ENCODE measurements at regions not wholly inside any gene's neighbourhood (a gene's known extent, or its start where the extent isn't known, plus 50 kb on each side); places are given as distances from the start of the nearest gene placed in this dataset.

DNA sequence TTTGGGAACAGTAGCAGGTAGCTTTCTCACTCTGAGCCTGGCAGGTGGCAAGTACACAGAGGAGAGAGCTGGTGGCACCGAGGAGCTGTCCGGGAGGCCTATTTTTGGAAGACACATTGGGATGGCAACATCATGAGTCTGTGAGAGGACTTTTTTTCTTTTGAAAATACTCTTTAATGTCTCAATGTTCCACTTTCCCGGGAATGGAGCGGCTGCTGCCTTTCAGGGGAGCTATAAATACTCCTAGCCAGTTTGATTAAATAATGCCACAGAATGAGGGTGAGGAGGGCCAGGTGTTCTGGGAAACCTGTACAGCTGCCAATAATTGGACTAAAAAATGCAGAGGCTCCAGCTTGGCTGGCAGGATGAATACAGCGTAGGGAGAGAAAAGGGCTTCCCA, 93.3 kb upstream of the COG2 start:
- DNase-seq (ENCODE audit: extremely low spot score) = no peak
- intact Hi-C loops (cut with DNase I) = no loop called here
- Histone ChIP-seq H3K4me3 (no peak overlapping the region), H3K4me1 (no peaks in the 10 kb centered on the region), H3K9me3 (no peaks in the 10 kb centered on the region), H3K36me3 (no peaks in the 10 kb centered on the region), H3K27me3 (peaks cover 0 to 11% (median 0%) of the 10 kb centered on the region in 4 donors), H3K27ac (replicated peaks in 1 of 4) (no peak overlapping the region)
- 59% methylated on average over 5 of the region's 5 CpGs for WGBS
- TF ChIP-seq POLR2A (IDR thresholded peaks at IDR 0.05; ENCODE audit: low read depth) = no peak
- TF ChIP-seq POLR2AphosphoS5 (IDR thresholded peaks at IDR 0.05) = no peak
- TF ChIP-seq EP300 (IDR thresholded peaks at IDR 0.05) = no peak
- TF ChIP-seq, protein P1, sequence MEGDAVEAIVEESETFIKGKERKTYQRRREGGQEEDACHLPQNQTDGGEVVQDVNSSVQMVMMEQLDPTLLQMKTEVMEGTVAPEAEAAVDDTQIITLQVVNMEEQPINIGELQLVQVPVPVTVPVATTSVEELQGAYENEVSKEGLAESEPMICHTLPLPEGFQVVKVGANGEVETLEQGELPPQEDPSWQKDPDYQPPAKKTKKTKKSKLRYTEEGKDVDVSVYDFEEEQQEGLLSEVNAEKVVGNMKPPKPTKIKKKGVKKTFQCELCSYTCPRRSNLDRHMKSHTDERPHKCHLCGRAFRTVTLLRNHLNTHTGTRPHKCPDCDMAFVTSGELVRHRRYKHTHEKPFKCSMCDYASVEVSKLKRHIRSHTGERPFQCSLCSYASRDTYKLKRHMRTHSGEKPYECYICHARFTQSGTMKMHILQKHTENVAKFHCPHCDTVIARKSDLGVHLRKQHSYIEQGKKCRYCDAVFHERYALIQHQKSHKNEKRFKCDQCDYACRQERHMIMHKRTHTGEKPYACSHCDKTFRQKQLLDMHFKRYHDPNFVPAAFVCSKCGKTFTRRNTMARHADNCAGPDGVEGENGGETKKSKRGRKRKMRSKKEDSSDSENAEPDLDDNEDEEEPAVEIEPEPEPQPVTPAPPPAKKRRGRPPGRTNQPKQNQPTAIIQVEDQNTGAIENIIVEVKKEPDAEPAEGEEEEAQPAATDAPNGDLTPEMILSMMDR (IDR thresholded peaks at IDR 0.05) = no peak

DNA sequence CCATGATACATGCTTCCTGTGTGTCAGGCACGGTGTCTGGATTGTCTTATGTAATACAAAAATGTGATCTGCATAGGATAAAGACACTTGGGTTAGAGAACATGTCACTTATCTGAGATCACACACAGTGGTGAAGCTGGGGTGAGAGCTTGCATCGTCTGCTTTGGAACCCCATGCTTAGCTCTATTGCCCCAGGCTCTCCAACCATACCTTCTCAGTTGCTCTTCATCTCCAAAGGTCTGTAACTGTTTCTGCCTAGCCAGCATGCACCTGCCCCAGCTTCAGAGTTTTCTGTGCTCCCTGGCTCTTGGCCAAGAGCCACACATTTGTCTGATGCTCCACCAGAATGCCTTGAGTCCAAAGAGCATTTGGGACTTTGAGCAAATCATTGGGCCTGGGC, 93.9 kb upstream of the COG2 start:
- Histone ChIP-seq H3K9me3 (no peaks in the 10 kb centered on the region), H3K4me1 (no peaks in the 10 kb centered on the region), H3K27me3 (peaks cover 0 to 11% (median 0%) of the 10 kb centered on the region in 4 donors), H3K4me3 (no peak overlapping the region), H3K27ac (replicated peaks in 1 of 4) (no peak overlapping the region), H3K36me3 (no peaks in the 10 kb centered on the region)
- TF ChIP-seq EP300 (IDR thresholded peaks at IDR 0.05) (no peak), POLR2A (IDR thresholded peaks at IDR 0.05; ENCODE audit: low read depth) (no peak), POLR2AphosphoS5 (IDR thresholded peaks at IDR 0.05) (no peak)
- TF ChIP-seq, protein P1 (IDR thresholded peaks at IDR 0.05) = no peak
- intact Hi-C loops (cut with DNase I) = no loop called here
- peak; percentile 70 for DNase-seq (ENCODE audit: extremely low spot score)
- 40% methylated on average over 2 of the region's 2 CpGs for WGBS

DNA sequence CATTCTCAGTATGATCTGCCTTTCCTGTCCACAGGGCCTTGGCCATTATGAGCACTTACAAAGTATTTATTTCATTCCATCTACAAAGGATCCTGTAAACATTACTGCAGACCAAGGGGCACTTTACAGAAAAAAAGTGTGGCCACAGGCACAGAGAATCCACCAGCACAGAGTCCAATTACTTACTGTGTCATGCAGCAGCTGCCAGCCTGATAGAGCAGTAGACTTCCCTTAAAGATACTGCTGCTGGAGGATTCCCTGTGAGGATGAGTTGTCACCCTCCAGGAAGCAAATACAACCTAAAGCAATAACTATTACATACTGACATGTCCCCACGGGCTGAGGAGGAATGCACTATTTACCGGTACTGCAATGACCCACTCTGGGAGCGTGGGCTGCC, 97.1 kb upstream of the COG2 start:
- WGBS = 92% methylated on average over 3 of the region's 3 CpGs
- no peak for TF ChIP-seq POLR2AphosphoS5 (IDR thresholded peaks at IDR 0.05)
- TF ChIP-seq POLR2A (IDR thresholded peaks at IDR 0.05; ENCODE audit: low read depth) = no peak
- TF ChIP-seq EP300 (IDR thresholded peaks at IDR 0.05) = no peak
- TF ChIP-seq, protein P1 (IDR thresholded peaks at IDR 0.05) = no peak
- Histone ChIP-seq H3K36me3 (no peaks in the 10 kb centered on the region), H3K27me3 (peaks cover 0 to 10% (median 0%) of the 10 kb centered on the region in 4 donors), H3K4me3 (no peak overlapping the region), H3K9me3 (no peaks in the 10 kb centered on the region), H3K4me1 (no peaks in the 10 kb centered on the region), H3K27ac (replicated peaks in 1 of 4) (no peak overlapping the region)
- DNase-seq (ENCODE audit: extremely low spot score) = peak; percentile 66
- intact Hi-C loops (cut with DNase I) = no loop called here

- Histone ChIP-seq H3K4me1 (no peaks in the 10 kb centered on the region), H3K27ac (replicated peaks in 1 of 4) (no peak overlapping the region), H3K9me3 (no peaks in the 10 kb centered on the region), H3K27me3 (peaks cover 0 to 6% (median 0%) of the 10 kb centered on the region in 4 donors), H3K36me3 (no peaks in the 10 kb centered on the region), H3K4me3 (no peak overlapping the region)
- TF ChIP-seq POLR2A (IDR thresholded peaks at IDR 0.05; ENCODE audit: low read depth) (no peak), EP300 (IDR thresholded peaks at IDR 0.05) (no peak), POLR2AphosphoS5 (IDR thresholded peaks at IDR 0.05) (no peak)
- TF ChIP-seq, protein P1 (IDR thresholded peaks at IDR 0.05) = no peak
- peak; percentile 39 for DNase-seq (ENCODE audit: extremely low spot score)
- intact Hi-C loops (cut with DNase I) = no loop called here
Observed at GRCh38 chr1:230544758-230545157, 97.5 kb upstream of the COG2 start.

DNA sequence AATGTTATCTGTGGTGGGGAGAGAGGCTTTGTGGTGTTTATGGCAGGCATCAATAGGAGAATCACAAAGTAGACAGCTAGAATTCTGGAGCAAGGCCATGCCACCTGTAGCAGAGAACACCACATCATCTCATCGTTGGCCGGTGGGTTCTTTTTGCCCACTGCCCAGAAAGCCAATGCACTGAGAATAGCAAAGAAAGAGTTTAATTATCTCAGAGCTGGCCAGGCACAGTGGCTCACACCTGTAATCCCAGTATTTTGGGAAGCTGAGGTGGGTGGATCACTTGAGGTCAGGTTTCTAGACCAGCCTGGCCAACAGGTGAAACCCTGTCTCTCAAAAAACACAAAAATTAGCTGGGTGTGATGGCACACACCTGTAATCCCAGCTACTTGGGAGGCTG, 99.2 kb upstream of the COG2 start:
- no peak for TF ChIP-seq EP300 (IDR thresholded peaks at IDR 0.05)
- TF ChIP-seq, protein P1 (IDR thresholded peaks at IDR 0.05) = no peak
- TF ChIP-seq POLR2AphosphoS5 (IDR thresholded peaks at IDR 0.05) = no peak
- Histone ChIP-seq H3K27ac (replicated peaks in 1 of 4) (no peak overlapping the region), H3K27me3 (no peaks in the 10 kb centered on the region), H3K4me3 (no peak overlapping the region), H3K36me3 (no peaks in the 10 kb centered on the region), H3K4me1 (no peaks in the 10 kb centered on the region), H3K9me3 (peaks cover 0 to under 1% (median 0%) of the 10 kb centered on the region in 4 donors)
- WGBS = 90% methylated on average over 2 of the region's 2 CpGs
- DNase-seq (ENCODE audit: extremely low spot score) = peak; percentile 86
- intact Hi-C loops (cut with DNase I) = no loop called here
